Islet precursor cell (in vitro differentiated cells): ENCODE measurements at regions not wholly inside any gene's neighbourhood (a gene's known extent, or its start where the extent isn't known, plus 50 kb on each side); places are given as distances from the start of the nearest gene placed in this dataset.

Source experiments
- DNase-seq: peaks from one replicate; pipeline ENCODE4 v3.0.0-alpha.2; 2018

GRCh38 chr18:45505497-45506206 is 109.6 kb upstream of the SLC14A2 start:
- no peak for DNase-seq

GRCh38 chr18:45506951-45507350 is 108.3 kb upstream of the SLC14A2 start:
- no peak for DNase-seq

- DNase-seq = no peak
Measured at GRCh38 chr18:45509535-45509934, 105.7 kb upstream of the SLC14A2 start.

- no peak for DNase-seq
Measured at GRCh38 chr18:45510656-45511055, 104.6 kb upstream of the SLC14A2 start.

- DNase-seq = no peak
Measured at GRCh38 chr18:45512363-45512953, 102.8 kb upstream of the SLC14A2 start.

GRCh38 chr18:45517181-45517741 is 98.0 kb upstream of the SLC14A2 start:
- DNase-seq = peak; percentile 96

GRCh38 chr18:45518311-45519155 is 96.7 kb upstream of the SLC14A2 start:
- peak; percentile 81 for DNase-seq

GRCh38 chr18:45519411-45520280 is 95.6 kb upstream of the SLC14A2 start:
- no peak for DNase-seq

GRCh38 chr18:45521136-45521535 is 94.1 kb upstream of the SLC14A2 start:
- no peak for DNase-seq

- no peak for DNase-seq
Measured at GRCh38 chr18:45521777-45522176, 93.5 kb upstream of the SLC14A2 start.

- no peak for DNase-seq
Measured at GRCh38 chr18:45522371-45522770, 92.9 kb upstream of the SLC14A2 start.

- DNase-seq = no peak
Measured at GRCh38 chr18:45525301-45525700, 90.0 kb upstream of the SLC14A2 start.

- DNase-seq = no peak
Measured at GRCh38 chr18:45526114-45526841, 89.0 kb upstream of the SLC14A2 start.

- no peak for DNase-seq
Measured at GRCh38 chr18:45527891-45528290, 87.4 kb upstream of the SLC14A2 start.

- no peak for DNase-seq
Measured at GRCh38 chr18:45528712-45529336, 86.5 kb upstream of the SLC14A2 start.

- DNase-seq = no peak
Measured at GRCh38 chr18:45538444-45538843, 76.8 kb upstream of the SLC14A2 start.

- no peak for DNase-seq
Measured at GRCh38 chr18:45539491-45539891, 75.8 kb upstream of the SLC14A2 start.

GRCh38 chr18:45540125-45540524 is 75.2 kb upstream of the SLC14A2 start:
- peak; percentile 85 for DNase-seq

GRCh38 chr18:45541421-45541820 is 73.9 kb upstream of the SLC14A2 start:
- no peak for DNase-seq

GRCh38 chr18:45542043-45542442 is 73.2 kb upstream of the SLC14A2 start:
- no peak for DNase-seq

- DNase-seq = peak; percentile 68
Measured at GRCh38 chr18:45547910-45548309, 67.4 kb upstream of the SLC14A2 start.
